Colonic mucosa (tissue), 4 donors: ENCODE measurements at regions not wholly inside any gene's neighbourhood (a gene's known extent, or its start where the extent isn't known, plus 50 kb on each side); places are given as distances from the start of the nearest gene placed in this dataset.

Source experiments
- DNase-seq: peaks from one replicate; pipeline ENCODE4 v3.0.0-alpha.2; 2020
- H3K27ac ChIP-seq: fragments of 200-600 bp; one replicate; pipeline ENCODE4 v1.8.0; 2021
- H3K27me3 ChIP-seq: fragments of 200-600 bp; one replicate; pipeline ENCODE4 v1.8.0; 2021
- H3K36me3 ChIP-seq: fragments of 200-600 bp; one replicate; pipeline ENCODE4 v1.8.0; 2021
- H3K4me1 ChIP-seq: fragments of 200-600 bp; one replicate; pipeline ENCODE4 v1.8.0; 2021; ENCODE audit warnings: mild to moderate bottlenecking
- H3K4me3 ChIP-seq: fragments of 200-600 bp; one replicate; pipeline ENCODE4 v1.8.0; 2021
- H3K9ac ChIP-seq, 2 donors: one replicate each; pipeline ENCODE4 v1.7.0; 2013; ENCODE audit warnings: control low read depth in 2 of 2, low read depth in 2 of 2, low read length in 2 of 2
- H3K9me3 ChIP-seq: fragments of 200-600 bp; one replicate; pipeline ENCODE4 v1.8.0; 2021
- CTCF ChIP-seq: fragments of 200-600 bp; IDR thresholded peaks from one replicate; pipeline ENCODE4 v1.8.0; 2022; ENCODE audit warnings: antibody characterized with exemption, mild to moderate bottlenecking
- intact Hi-C: fragments of 100-400 bp; cut with DNase I; formaldehyde crosslinking; loops from one replicate; pipeline ENCODE4 v1.14.1; 2022
- donor health status: healthy.
- donor health status: DM: no; HTN: no; CAD: no.
- donor health status: DM: no; HTN: no; CAD: no.

GRCh38 chr9:135209136-135209535, 121.7 kb downstream of the OLFM1 start:
- intact Hi-C loops = no loop called here
- Histone ChIP-seq H3K36me3 (no peaks in the 10 kb centered on the region), H3K4me3 (no peak overlapping the region), H3K27ac (no peak overlapping the region), H3K4me1 (no peaks in the 10 kb centered on the region), H3K9ac (no peak overlapping the region), H3K9me3 (no peaks in the 10 kb centered on the region), H3K27me3 (no peaks in the 10 kb centered on the region)
- DNase-seq = no peak
- no peak for TF ChIP-seq CTCF

GRCh38 chr9:135209852-135210251, 122.4 kb downstream of the OLFM1 start:
- Histone ChIP-seq H3K9me3 (no peaks in the 10 kb centered on the region), H3K4me1 (no peaks in the 10 kb centered on the region), H3K36me3 (no peaks in the 10 kb centered on the region), H3K9ac (no peak overlapping the region), H3K4me3 (no peak overlapping the region), H3K27ac (no peak overlapping the region), H3K27me3 (no peaks in the 10 kb centered on the region)
- intact Hi-C loops = no loop called here
- no peak for TF ChIP-seq CTCF
- DNase-seq = no peak

GRCh38 chr9:135210676-135211523, 123.4 kb downstream of the OLFM1 start:
- H3K4me1 ChIP-seq = no peaks in the 10 kb centered on the region
- TF ChIP-seq CTCF = no peak
- no peak overlapping the region for H3K27ac ChIP-seq
- H3K9me3 ChIP-seq = no peaks in the 10 kb centered on the region
- H3K4me3 ChIP-seq = no peak overlapping the region
- H3K9ac ChIP-seq = no peak overlapping the region
- H3K36me3 ChIP-seq = no peaks in the 10 kb centered on the region
- intact Hi-C loops = no loop called here
- no peaks in the 10 kb centered on the region for H3K27me3 ChIP-seq
- DNase-seq = no peak

- no peak for DNase-seq
Observed at GRCh38 chr9:135211524-135211890, 124.0 kb downstream of the OLFM1 start.

GRCh38 chr9:135212961-135213360, 125.5 kb downstream of the OLFM1 start:
- intact Hi-C loops = no loop called here
- Histone ChIP-seq H3K27me3 (no peaks in the 10 kb centered on the region), H3K4me1 (no peaks in the 10 kb centered on the region), H3K9me3 (no peaks in the 10 kb centered on the region), H3K4me3 (no peak overlapping the region), H3K27ac (no peak overlapping the region), H3K9ac (no peak overlapping the region), H3K36me3 (no peaks in the 10 kb centered on the region)
- no peak for DNase-seq
- no peak for TF ChIP-seq CTCF

More at GRCh38 chr9:135211524-135211890, 124.0 kb downstream of the OLFM1 start:
- intact Hi-C loops = no loop called here
- no peak overlapping the region for H3K9ac ChIP-seq
- H3K4me3 ChIP-seq = no peak overlapping the region
- H3K4me1 ChIP-seq = no peaks in the 10 kb centered on the region
- no peaks in the 10 kb centered on the region for H3K27me3 ChIP-seq
- H3K36me3 ChIP-seq = no peaks in the 10 kb centered on the region
- no peak for TF ChIP-seq CTCF
- H3K27ac ChIP-seq = no peak overlapping the region
- H3K9me3 ChIP-seq = no peaks in the 10 kb centered on the region
